ENCODE measurements at regions not wholly inside any gene's neighbourhood (a gene's known extent, or its start where the extent isn't known, plus 50 kb on each side); places are given as distances from the start of the nearest gene placed in this dataset.
"Not testable (repeated sequence)": the region's sequence is repeated elsewhere in the genome, so short reads cannot be mapped to it uniquely, and the experiment has no call there.

DNA sequence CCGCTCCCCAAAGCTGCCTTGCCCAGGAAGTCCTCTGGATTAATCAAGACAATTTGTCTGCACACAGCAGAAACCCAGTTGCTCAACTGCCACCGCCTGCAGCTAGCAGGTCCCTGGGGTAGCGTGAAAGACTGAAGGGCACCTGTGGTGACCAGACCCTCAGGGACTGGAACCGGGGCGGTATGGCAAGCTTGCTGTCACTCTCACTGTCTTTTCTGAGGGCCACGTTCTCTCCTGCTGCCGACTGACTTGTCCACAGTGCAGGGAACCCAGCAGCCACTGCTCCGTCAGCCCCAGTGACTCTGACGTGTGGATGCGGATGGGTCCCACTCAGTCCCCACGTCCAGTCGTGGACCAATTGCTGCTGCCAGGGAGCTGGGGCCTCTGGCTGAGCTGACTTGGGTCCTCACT is 72.8 kb upstream of the PMEPA1 start:
- Mint-ChIP-seq H3K36me3 (no peaks in the 10 kb centered on the region), H3K4me3 (no peak overlapping the region), H3K4me1 (no peaks in the 10 kb centered on the region), H3K9me3 (no peaks in the 10 kb centered on the region), H3K27ac (no peak overlapping the region), H3K27me3 (ENCODE audit: low read depth in 3 of 3) (peaks cover 0 to 6% (median 4%) of the 10 kb centered on the region in 3 donors)
- no peak for DNase-seq

DNA sequence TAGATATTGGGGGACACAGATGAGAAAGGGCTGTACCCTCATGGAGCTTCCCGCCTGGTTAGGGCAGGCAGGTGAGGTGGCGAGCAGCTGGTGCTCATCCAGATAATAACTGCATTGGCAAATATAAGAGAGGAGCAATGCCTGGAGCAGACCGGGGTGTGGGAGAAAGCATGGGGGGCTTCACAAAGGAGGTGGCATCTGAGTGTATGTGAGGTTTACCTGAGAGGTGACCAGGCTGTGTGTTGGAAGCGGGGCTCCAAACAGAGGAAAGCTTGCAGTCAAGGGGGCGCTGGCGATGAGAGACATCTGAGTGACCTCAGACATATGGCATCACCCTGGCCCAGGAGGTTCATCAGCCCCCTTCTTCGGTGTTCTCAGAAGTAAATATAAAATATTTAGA is 72.1 kb upstream of the PMEPA1 start:
- Mint-ChIP-seq H3K36me3 (no peaks in the 10 kb centered on the region), H3K9me3 (no peaks in the 10 kb centered on the region), H3K27ac (no peak overlapping the region), H3K4me3 (no peak overlapping the region), H3K4me1 (no peaks in the 10 kb centered on the region), H3K27me3 (ENCODE audit: low read depth in 3 of 3) (peaks cover 0 to 11% (median 4%) of the 10 kb centered on the region in 3 donors)
- no peak for DNase-seq

DNA sequence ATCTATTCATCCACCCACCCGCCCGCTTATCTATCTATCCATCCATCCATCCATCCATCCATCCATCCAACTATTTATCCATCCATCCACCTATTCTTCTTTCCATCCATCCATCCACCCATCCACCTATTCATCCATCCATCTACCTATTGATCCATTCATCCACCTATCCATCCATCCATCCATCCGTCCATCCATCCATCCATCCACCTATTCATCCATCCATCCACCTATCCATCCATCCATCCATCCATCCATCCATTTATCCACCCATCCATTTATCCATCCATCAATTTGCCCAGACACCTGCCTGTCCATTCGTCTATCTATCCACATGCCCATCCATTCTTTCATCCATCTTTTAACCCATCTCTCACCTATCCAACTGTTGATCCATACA is 71.1 kb upstream of the PMEPA1 start:
- Mint-ChIP-seq H3K36me3 (no peaks in the 10 kb centered on the region), H3K27me3 (ENCODE audit: low read depth in 3 of 3) (peaks cover 0 to 11% (median 4%) of the 10 kb centered on the region in 3 donors)

DNA sequence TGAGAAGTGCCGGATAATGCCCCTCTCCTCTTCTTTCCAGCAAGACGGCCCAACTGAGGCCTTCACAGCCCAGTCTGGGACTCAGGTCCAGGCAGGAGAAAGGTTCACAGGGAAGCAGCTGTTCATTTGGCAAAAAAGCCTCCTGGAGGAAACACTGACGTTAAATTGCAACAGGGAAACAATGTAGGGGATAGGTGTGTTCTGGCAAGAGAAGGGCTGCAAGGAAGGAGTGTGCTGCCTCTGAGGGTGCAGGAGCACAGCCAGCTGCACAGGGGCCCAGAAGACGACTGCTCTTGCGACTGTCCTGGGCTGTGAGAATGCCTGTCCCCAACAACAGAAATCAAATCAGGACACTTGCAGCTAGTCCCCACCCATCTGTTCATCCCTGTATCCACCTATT is 70.6 kb upstream of the PMEPA1 start:
- no peak for DNase-seq
- no peaks in the 10 kb centered on the region for H3K4me1 Mint-ChIP-seq
- peaks cover 0 to 11% (median 4%) of the 10 kb centered on the region in 3 donors for H3K27me3 Mint-ChIP-seq (ENCODE audit: low read depth in 3 of 3)
- H3K9me3 Mint-ChIP-seq: no peaks in the 10 kb centered on the region
- no peak overlapping the region for H3K27ac Mint-ChIP-seq
- H3K4me3 Mint-ChIP-seq: no peak overlapping the region
- no peaks in the 10 kb centered on the region for H3K36me3 Mint-ChIP-seq

More for the DNA sequence above, 71.1 kb upstream of the PMEPA1 start:
- Mint-ChIP-seq H3K4me3 (no peak overlapping the region), H3K9me3 (no peaks in the 10 kb centered on the region), H3K27ac (no peak overlapping the region), H3K4me1 (no peaks in the 10 kb centered on the region)
- no peak for DNase-seq

DNA sequence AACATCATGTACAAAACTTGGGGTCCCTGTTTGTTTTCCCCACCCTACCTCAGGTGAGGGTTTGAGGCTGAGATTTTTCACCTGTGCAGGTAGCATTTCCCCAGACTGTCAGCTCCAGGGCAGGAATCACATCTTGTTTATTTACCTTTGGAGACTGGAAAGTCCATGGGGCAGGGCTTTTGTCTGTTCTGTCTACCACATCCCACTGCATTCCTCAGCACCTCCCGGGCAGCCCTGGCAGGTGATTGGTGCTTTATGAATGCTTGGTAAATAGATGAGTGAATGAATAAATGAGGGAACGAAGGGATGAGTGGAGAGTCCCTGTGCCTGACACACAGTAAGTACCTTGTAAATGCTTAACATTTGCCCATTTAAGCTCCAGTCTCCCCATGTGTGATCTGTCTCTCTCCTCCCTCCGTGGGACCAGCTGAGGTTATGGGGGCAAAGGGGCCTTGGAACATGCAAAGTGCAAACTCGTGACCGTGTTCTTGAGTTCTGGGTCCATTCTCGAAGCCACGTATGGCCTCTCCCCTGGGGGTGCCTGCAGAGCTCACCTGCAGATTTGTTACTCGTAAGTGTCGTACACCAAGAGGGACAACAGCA is 69.7 kb upstream of the PMEPA1 start:
- no peak overlapping the region for H3K27ac Mint-ChIP-seq
- H3K4me3 Mint-ChIP-seq: no peak overlapping the region
- no peaks in the 10 kb centered on the region for H3K4me1 Mint-ChIP-seq
- peaks cover 0 to 11% (median 4%) of the 10 kb centered on the region in 3 donors for H3K27me3 Mint-ChIP-seq (ENCODE audit: low read depth in 3 of 3)
- no peaks in the 10 kb centered on the region for H3K9me3 Mint-ChIP-seq
- DNase-seq: no peak
- no peaks in the 10 kb centered on the region for H3K36me3 Mint-ChIP-seq

DNA sequence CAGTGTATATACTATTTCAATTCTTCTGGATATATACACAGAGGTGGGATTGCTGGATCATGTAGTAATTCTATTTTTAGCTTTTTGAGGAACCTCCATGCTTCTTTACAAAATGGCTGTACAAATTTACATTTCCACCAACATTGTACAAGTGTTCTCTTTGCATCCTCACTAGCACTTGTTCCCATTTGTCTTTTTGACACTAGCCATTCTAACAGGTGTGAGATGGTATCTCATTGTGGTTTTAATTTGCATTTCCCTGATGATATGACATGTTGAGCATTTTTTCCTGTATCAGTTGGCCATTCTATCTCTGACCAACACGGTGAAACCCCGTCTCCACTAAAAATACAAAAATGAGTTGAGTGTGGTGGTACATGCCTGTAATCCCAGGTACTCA is 68.1 kb upstream of the PMEPA1 start:
- no peak overlapping the region for H3K27ac Mint-ChIP-seq
- peaks cover 0 to 13% (median 4%) of the 10 kb centered on the region in 3 donors for H3K27me3 Mint-ChIP-seq (ENCODE audit: low read depth in 3 of 3)
- H3K36me3 Mint-ChIP-seq: no peaks in the 10 kb centered on the region
- no peak for DNase-seq
- H3K9me3 Mint-ChIP-seq: no peaks in the 10 kb centered on the region
- H3K4me3 Mint-ChIP-seq: no peak overlapping the region
- no peaks in the 10 kb centered on the region for H3K4me1 Mint-ChIP-seq

DNA sequence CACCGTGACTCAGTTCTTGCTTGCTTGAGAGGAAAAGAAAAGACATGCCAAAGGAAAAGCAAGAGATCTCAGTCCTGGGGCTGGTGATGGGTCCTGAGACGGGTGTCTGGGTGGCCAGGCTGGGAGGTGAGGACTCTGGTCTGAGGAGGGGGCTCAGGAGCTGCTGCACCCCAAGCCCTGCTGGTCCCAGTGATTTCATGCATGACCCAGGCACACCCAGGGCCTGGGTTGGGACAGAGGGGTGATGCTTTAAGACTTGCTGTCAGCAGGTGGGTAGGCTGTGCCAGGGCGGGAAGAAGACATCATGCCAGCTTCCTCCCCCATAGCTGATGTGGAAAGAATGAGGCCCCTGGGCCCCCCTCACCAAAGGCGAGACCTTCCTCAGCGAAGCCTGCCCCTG is 65.1 kb upstream of the PMEPA1 start:
- Mint-ChIP-seq H3K27ac (no peak overlapping the region), H3K9me3 (no peaks in the 10 kb centered on the region), H3K4me1 (peaks cover 0 to 6% of the 10 kb centered on the region in 2 donors), H3K27me3 (ENCODE audit: low read depth in 3 of 3) (peaks cover 0 to 14% (median 3%) of the 10 kb centered on the region in 3 donors), H3K36me3 (no peaks in the 10 kb centered on the region), H3K4me3 (no peak overlapping the region)
- no peak for DNase-seq

DNA sequence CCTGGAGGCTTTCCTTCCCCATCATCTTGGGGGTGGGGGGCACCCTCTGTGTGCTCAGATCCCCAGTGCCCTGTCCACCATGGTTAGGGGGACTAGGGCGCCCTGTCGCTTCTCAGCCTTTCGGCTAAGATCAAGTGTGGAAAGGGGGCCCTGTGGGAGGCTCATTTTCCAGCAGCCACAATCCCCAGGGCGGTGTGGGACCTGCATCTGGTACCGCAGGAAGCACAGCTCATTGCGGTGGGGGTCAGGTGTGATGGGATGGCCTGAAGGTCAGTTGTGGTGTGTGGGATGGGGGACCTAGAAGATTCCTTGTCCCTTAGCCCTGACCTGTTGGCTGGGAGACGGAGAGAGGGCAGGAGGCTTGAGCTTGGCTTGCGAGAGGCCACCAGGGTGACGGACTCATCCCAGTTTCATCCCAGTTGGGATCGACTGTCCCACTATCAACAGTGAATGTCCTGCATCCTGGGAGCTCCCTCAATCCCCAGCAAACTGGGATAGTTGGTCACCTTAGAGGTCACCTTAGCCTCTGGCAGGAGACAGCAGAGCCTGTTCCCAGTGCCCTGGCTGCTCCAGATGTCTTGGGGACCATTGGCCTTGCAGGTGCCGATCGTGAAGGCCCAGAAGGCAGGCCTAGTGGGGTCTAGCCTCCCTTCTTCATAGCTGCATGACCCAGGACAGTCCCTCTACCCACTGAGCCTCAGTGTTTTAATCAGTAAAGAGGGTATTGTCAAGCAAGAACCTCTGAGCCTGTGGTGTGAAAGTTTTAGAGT is 64.5 kb upstream of the PMEPA1 start:
- Mint-ChIP-seq H3K4me3 (no peak overlapping the region), H3K9me3 (no peaks in the 10 kb centered on the region), H3K4me1 (peaks cover 0 to 6% of the 10 kb centered on the region in 2 donors), H3K27me3 (ENCODE audit: low read depth in 3 of 3) (peaks cover 0 to 14% (median 6%) of the 10 kb centered on the region in 3 donors), H3K27ac (no peak overlapping the region), H3K36me3 (no peaks in the 10 kb centered on the region)
- DNase-seq: no peak

DNA sequence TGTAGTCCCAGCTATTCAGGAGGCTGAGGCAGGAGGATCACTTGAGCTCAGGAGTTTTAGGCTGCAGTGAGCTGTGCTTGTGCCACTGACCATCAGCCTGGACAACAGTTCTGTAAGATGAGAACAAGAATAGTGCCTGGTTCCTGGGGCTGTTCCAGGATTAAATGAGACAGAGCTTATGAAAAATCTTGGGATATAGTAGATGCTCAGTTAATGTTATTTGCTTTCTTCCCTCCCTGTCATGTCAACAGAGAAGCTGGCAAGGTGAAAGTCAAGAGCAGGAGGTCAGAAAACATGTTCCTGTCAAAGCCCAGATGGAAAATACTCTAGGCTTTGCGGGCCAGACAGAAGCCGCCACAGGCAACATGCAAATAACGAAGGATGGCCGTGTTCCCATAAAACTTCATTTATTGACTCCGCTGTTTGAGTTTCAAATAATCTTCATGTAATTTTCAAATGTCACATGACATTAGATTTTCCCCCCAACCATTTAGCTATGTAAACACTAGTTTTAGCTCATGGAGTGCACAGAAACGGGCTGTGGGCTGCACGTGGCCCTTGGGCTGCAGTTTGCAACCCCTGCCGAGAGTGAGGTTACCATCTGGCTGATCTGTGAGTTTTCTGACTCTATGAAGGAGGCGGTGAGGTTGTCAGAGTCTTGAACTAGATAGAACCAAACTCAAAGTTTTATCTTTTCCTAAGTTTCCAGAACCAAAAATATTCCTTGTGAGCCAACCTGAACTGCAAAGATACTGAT is 63.4 kb upstream of the PMEPA1 start:
- peaks cover 0 to 6% of the 10 kb centered on the region in 2 donors for H3K4me1 Mint-ChIP-seq
- H3K4me3 Mint-ChIP-seq: no peak overlapping the region
- H3K27me3 Mint-ChIP-seq (ENCODE audit: low read depth in 3 of 3): peaks cover 0 to 16% (median 6%) of the 10 kb centered on the region in 3 donors
- H3K36me3 Mint-ChIP-seq: no peaks in the 10 kb centered on the region
- no peaks in the 10 kb centered on the region for H3K9me3 Mint-ChIP-seq
- no peak overlapping the region for H3K27ac Mint-ChIP-seq
- DNase-seq: no peak

DNA sequence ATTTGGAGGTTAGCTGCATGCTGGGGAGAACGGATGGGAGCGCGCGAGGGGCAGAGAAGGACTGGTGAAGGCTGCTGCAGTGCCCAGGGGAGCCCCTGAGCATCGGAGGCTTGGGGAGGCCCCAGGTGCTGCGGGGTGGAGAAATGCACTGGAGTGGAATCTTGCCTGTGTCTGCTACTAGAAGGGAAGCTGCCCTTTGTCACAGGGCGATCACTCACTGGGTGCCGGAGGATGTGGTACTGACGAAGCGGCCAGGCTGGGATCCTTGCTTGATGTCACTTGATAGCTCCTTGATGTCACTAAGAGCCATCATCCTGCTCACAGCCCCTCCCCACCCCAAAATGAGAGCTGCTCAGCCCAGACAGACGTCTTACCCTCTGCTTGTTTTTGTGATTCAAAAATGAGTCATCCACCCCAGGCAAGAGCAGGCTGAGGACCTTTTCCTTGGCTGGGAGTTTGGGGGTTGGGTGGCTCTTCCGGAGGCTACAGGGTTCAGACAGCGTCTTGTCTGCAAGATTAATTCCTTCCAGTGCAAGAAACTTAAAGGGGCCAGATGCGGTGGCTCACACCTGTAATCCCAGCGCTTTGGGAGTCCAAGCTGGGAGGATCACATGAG is 62.6 kb upstream of the PMEPA1 start:
- Mint-ChIP-seq H3K4me3 (no peak overlapping the region), H3K4me1 (peaks cover 0 to 6% of the 10 kb centered on the region in 2 donors), H3K36me3 (no peaks in the 10 kb centered on the region), H3K27ac (no peak overlapping the region), H3K27me3 (ENCODE audit: low read depth in 3 of 3) (peaks cover 0 to 16% (median 6%) of the 10 kb centered on the region in 3 donors), H3K9me3 (no peaks in the 10 kb centered on the region)
- DNase-seq: no peak

DNA sequence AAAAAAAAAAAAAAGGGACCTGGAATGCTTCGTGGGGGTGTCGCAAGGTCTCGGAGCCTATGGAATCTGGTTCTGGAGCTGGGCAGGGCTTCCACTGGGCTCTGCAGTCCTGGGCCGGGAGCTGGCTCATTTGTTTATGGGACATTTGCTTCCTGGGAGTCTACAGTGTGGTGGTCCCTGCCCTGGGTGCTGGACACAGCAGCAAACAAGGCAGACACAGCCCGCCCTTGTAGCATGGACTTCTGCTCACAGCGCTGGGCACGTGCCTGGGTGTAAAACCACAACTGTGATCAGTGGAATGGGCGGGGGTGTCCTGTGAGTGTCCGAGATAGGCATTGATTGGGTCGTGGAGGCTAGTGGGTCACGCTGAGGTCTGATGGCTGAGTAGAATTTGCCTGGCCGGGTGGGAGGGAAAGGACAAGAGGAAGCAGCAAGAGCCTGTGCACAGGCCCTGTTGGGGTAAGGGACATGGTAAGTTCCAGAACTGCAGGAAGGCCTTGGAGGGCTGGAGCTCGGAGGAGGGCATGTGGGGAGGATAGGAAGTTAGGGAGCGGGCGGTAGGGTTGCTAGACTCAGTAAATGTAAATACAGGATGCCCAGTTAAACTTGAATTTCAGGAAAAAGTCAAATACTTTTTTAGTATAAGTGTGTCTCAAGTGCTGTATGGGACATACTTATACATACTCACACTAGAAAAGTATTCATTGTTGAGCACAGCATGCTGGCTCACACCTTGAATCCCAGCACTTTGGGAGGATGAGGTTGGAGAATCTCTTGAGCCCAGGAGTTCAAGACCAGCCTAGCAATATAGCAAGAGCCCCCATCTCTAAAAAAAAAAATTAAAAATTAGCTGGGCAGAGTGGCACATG is 61.3 kb upstream of the PMEPA1 start:
- no peaks in the 10 kb centered on the region for H3K9me3 Mint-ChIP-seq
- H3K4me3 Mint-ChIP-seq: no peak overlapping the region
- H3K36me3 Mint-ChIP-seq: no peaks in the 10 kb centered on the region
- no peak for DNase-seq
- no peak overlapping the region for H3K27ac Mint-ChIP-seq
- peaks cover 0 to 6% of the 10 kb centered on the region in 2 donors for H3K4me1 Mint-ChIP-seq
- H3K27me3 Mint-ChIP-seq (ENCODE audit: low read depth in 3 of 3): peaks cover 0 to 11% (median 6%) of the 10 kb centered on the region in 3 donors

DNA sequence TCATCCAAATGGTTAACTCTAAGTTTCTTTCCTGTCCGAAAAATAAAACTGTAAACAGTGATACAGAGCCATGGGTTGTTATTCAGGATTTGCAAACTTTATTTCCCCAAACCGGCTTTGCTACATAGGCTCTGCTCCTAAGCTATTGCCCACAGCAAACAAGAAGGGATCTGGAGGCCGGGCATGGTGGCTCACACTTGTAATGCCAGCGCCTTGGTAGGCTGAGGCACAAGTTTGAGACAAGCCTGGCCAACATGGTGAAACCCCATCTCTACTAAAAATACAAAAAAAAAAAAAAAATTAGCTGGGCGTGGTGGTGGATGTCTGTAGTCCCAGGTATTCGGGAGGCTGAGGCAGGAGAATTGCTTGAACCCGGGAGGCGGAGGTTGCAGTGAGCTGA is 60.6 kb upstream of the PMEPA1 start:
- not testable (repeated sequence) for H3K9me3 Mint-ChIP-seq, H3K4me3 Mint-ChIP-seq

DNA sequence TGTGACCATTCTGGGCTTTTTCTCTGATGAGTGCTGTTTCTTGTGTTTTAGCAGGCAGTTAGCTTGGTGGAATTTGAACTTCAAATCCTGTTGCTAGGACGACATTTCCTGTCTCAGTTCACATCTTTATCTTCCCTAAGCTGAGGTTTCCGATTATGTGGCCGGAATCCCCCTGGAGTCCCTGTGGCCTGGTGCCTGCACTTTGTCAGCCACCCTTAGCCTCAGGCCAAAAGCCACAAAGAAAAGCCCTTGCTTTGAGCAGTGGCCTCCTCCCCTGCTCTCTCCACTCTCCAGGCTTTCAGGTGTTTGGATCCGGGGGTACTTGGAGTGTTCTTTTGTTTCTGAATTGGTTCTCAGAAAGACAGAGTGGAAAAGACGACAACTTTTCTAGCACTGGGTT is 59.9 kb upstream of the PMEPA1 start:
- H3K36me3 Mint-ChIP-seq: no peaks in the 10 kb centered on the region
- no peaks in the 10 kb centered on the region for H3K9me3 Mint-ChIP-seq

More for the DNA sequence above, 60.6 kb upstream of the PMEPA1 start:
- peaks cover 0 to 11% (median 6%) of the 10 kb centered on the region in 3 donors for H3K27me3 Mint-ChIP-seq (ENCODE audit: low read depth in 3 of 3)
- H3K4me1 Mint-ChIP-seq, H3K36me3 Mint-ChIP-seq, H3K27ac Mint-ChIP-seq, DNase-seq: not testable (repeated sequence)

More for the DNA sequence above, 59.9 kb upstream of the PMEPA1 start:
- Mint-ChIP-seq H3K27ac (no peak overlapping the region), H3K4me1 (peaks cover 0 to 6% of the 10 kb centered on the region in 2 donors), H3K27me3 (ENCODE audit: low read depth in 3 of 3) (peaks cover 0 to 11% (median 6%) of the 10 kb centered on the region in 3 donors), H3K4me3 (no peak overlapping the region)
- no peak for DNase-seq
